Gastroesophageal sphincter (tissue), 4 donors: ENCODE measurements at regions not wholly inside any gene's neighbourhood (a gene's known extent, or its start where the extent isn't known, plus 50 kb on each side); places are given as distances from the start of the nearest gene placed in this dataset.

Experiments used
- ATAC-seq: fragments of 150-250 bp; one replicate; pipeline ENCODE4 v1.9.1; 2016; ENCODE audit warnings: mild to moderate bottlenecking, moderate library complexity
- H3K27ac ChIP-seq, 4 donors: fragments of 200-600 bp; sonication (generic) in 3 of 4; 1 replicate in 3 of 4; 2 replicates in 1 of 4; pipeline ENCODE4 v1.5.1; 2016 to 2019
- H3K27me3 ChIP-seq: fragments of 200-600 bp; sonication (generic); one replicate; pipeline ENCODE4 v1.5.1; 2019
- H3K36me3 ChIP-seq, 2 donors: fragments of 200-600 bp; sonication (generic); one replicate each; pipeline ENCODE4 v1.5.1; 2019; ENCODE audit warnings: control low read depth in 1 of 2
- H3K4me1 ChIP-seq, 3 donors: fragments of 200-600 bp; sonication (generic); 1 replicate in 2 of 3; 2 replicates in 1 of 3; pipeline ENCODE4 v1.5.1; 2016 to 2019; ENCODE audit warnings: control low read depth in 2 of 3
- H3K4me3 ChIP-seq, 2 donors: fragments of 200-600 bp; sonication (generic); one replicate each; pipeline ENCODE4 v1.5.1; 2019; ENCODE audit warnings: mild to moderate bottlenecking in 1 of 2, moderate library complexity in 1 of 2
- H3K9me3 ChIP-seq, 3 donors: fragments of 200-600 bp; sonication (generic); one replicate each; pipeline ENCODE4 v1.5.1; 2017 to 2019; ENCODE audit warnings: control low read depth in 2 of 3
- EP300 ChIP-seq: sonication (generic); formaldehyde crosslinking; IDR thresholded peaks from one replicate; pipeline ENCODE4 v1.6.1; 2017; ENCODE audit warnings: antibody characterized with exemption, mild to moderate bottlenecking
- POLR2A ChIP-seq, 2 donors: fragments of 450-650 bp; IDR thresholded peaks; one replicate each; pipeline ENCODE4 v1.6.1; 2017; ENCODE audit warnings: antibody characterized with exemption in 2 of 2, mild to moderate bottlenecking in 2 of 2, moderate library complexity in 1 of 2
- POLR2AphosphoS5 ChIP-seq: sonication (generic); formaldehyde crosslinking; IDR thresholded peaks from one replicate; pipeline ENCODE4 v1.6.1; 2017; ENCODE audit warnings: antibody characterized with exemption
- WGBS, 2 donors: methylation state at CpG; one replicate each; pipeline ENCODE4 v1.1.5; 2018; ENCODE audit warnings: low coverage in 1 of 2; 5-methylcytosine and 5-hydroxymethylcytosine counted together
- TF ChIP-seq, protein P1 (sequence below), 4 experiments: fragments of 200-600 bp in 2 of 4; fragments of 450-650 bp in 2 of 4; sonication (generic) in 1 of 4; IDR thresholded peaks; one replicate each; pipeline ENCODE4 v1.5.1; 2017 to 2019; ENCODE audit warnings: antibody characterized with exemption in 4 of 4, mild to moderate bottlenecking in 2 of 4, moderate library complexity in 2 of 4

DNA sequence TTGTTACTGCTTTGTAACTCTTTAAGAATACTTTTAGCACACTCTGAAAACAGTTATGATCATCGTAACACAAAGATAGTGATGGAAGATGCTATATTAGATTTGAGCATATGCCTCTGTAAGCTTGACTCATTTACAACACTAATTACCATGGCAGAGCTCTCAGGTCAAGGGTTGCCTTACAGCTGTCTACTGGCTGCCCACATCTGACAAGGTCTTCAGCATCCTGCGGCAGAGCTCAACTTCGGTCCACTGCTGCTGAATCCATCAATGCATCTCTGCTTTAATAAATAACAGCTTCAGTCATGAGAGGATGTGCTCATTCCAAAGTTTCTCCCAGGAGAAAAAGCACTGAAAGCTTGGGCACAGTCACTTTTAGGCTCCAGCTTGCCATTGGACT lies 449.4 kb downstream of the RASEF start:
- H3K4me1 ChIP-seq, result no peaks in the 10 kb centered on the region
- TF ChIP-seq EP300, result no peak
- H3K9me3 ChIP-seq, result no peaks in the 10 kb centered on the region
- no peak overlapping the region for H3K4me3 ChIP-seq
- no peaks in the 10 kb centered on the region for H3K27me3 ChIP-seq
- 80 to 100% methylated on average over 1 to 3 of the region's 3 CpGs for WGBS, 2 donors
- no peak overlapping the region for H3K27ac ChIP-seq
- H3K36me3 ChIP-seq, result no peaks in the 10 kb centered on the region
- ATAC-seq, result no peak

DNA sequence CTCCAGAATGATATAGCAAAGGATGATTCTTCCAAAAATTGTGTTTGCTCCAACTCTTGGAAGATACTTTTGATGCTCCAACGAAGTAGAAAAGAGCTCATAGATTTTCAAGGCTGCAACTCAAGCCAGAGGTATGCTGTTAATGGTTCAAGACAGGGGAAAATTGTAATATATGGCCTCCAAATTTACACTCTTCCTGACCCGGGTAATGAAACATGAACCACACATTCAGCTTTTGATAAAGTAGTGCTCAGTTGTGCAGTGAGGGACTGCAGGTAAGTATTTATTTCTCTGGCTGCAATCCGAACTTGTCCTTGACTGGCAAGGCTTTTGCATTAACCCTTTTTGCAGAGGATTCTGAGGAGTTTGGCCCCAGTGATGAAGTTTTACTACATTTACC lies 446.4 kb downstream of the RASEF start:
- no peak overlapping the region for H3K27ac ChIP-seq
- no peak for ATAC-seq
- 59 to 74% methylated on average over 3 of the region's 3 CpGs for WGBS, 2 donors

DNA sequence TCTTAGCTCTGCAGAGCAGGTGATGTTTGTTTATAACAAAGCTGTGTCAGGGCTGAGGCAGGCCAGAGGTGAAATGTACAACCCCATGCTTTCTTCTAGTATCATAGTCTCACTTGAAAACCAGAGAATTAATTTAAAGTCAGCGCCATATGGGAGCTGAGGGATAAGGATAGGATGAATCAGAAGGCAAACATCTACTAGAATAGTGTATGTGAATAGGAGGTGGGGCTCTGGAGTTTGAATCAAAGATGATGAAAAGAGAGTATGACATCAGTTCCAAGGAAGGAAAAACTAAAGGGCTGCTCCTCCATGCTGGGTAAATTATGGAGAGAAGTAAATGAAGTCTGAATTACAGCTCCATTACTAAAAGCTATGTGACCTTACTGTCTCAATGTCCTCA lies 441.5 kb downstream of the RASEF start:
- Histone ChIP-seq H3K4me3 (no peak overlapping the region), H3K36me3 (no peaks in the 10 kb centered on the region), H3K27ac (no peak overlapping the region), H3K27me3 (no peaks in the 10 kb centered on the region), H3K4me1 (no peaks in the 10 kb centered on the region), H3K9me3 (no peaks in the 10 kb centered on the region)
- 63 to 86% methylated on average over 1 of the region's 1 CpG for WGBS, 2 donors
- TF ChIP-seq, protein P1, sequence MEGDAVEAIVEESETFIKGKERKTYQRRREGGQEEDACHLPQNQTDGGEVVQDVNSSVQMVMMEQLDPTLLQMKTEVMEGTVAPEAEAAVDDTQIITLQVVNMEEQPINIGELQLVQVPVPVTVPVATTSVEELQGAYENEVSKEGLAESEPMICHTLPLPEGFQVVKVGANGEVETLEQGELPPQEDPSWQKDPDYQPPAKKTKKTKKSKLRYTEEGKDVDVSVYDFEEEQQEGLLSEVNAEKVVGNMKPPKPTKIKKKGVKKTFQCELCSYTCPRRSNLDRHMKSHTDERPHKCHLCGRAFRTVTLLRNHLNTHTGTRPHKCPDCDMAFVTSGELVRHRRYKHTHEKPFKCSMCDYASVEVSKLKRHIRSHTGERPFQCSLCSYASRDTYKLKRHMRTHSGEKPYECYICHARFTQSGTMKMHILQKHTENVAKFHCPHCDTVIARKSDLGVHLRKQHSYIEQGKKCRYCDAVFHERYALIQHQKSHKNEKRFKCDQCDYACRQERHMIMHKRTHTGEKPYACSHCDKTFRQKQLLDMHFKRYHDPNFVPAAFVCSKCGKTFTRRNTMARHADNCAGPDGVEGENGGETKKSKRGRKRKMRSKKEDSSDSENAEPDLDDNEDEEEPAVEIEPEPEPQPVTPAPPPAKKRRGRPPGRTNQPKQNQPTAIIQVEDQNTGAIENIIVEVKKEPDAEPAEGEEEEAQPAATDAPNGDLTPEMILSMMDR (IDR thresholded peaks at IDR 0.05), result no peak
- no peak for TF ChIP-seq POLR2A (IDR thresholded peaks at IDR 0.05)
- no peak for TF ChIP-seq POLR2AphosphoS5
- no peak for TF ChIP-seq EP300
- no peak for ATAC-seq

More for the DNA sequence above, 446.4 kb downstream of the RASEF start:
- H3K4me3 ChIP-seq, result no peak overlapping the region
- H3K4me1 ChIP-seq, result no peaks in the 10 kb centered on the region
- no peaks in the 10 kb centered on the region for H3K9me3 ChIP-seq
- TF ChIP-seq, protein P1 (IDR thresholded peaks at IDR 0.05), result no peak
- H3K36me3 ChIP-seq, result no peaks in the 10 kb centered on the region
- H3K27me3 ChIP-seq, result no peaks in the 10 kb centered on the region

DNA sequence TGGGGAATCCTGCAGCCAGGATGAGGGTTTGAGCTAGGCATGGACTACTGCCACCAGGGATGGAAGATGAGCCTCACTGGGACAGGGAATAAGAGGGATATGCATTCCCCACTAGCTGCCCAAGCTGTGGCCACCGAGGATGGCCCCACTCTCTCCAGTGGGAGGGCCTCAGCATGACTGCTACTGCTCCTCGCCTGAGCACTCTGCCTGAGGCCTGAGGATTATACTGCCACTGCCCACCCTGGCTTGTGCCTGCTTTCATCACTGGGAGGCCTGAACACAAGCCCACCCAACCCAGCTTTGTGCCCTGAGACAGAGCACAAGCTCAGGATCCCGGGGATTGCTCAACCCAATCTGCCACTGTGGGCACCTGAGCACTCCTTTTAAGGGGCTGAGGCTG lies 425.6 kb downstream of the RASEF start:
- Histone ChIP-seq H3K27me3 (no peaks in the 10 kb centered on the region), H3K36me3 (no peaks in the 10 kb centered on the region), H3K4me3 (no peak overlapping the region), H3K27ac (no peak overlapping the region), H3K9me3 (peaks cover 0 to 36% (median 0%) of the 10 kb centered on the region in 3 donors), H3K4me1 (no peaks in the 10 kb centered on the region)
- WGBS, 2 donors, result 100% methylated on average over 1 of the region's 3 CpGs; no CpG with 5 or more reads in 1 of the 2 donors
- no peak for ATAC-seq
- TF ChIP-seq EP300 (no peak), POLR2A (IDR thresholded peaks at IDR 0.05) (no peak), POLR2AphosphoS5 (no peak)
- TF ChIP-seq, protein P1 (IDR thresholded peaks at IDR 0.05), result no peak

DNA sequence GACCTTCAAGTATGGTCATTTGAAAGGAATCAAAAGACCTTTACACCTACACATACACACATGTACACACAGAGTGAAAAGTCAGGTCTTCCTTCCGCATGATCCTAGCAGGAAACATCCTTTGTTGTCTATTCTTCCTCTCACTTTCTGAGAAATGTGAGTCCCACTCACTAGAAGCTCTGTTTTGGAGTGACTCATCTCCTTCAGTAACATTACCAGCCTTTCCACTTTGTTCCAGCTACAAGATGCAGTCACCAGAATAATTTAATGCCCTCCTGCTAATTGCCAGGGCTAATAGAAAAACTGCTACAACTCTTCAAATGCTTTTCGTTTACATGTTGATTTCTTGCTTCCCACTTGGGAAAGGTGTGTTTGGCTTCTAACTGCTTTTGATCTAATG lies 417.3 kb downstream of the RASEF start:
- Histone ChIP-seq H3K27me3 (no peaks in the 10 kb centered on the region), H3K27ac (no peak overlapping the region), H3K4me3 (no peak overlapping the region), H3K4me1 (no peaks in the 10 kb centered on the region), H3K36me3 (no peaks in the 10 kb centered on the region), H3K9me3 (peaks cover 0 to 15% (median 0%) of the 10 kb centered on the region in 3 donors)
- TF ChIP-seq POLR2A (IDR thresholded peaks at IDR 0.05) (no peak), POLR2AphosphoS5 (no peak), EP300 (no peak)
- TF ChIP-seq, protein P1 (IDR thresholded peaks at IDR 0.05), result no peak
- 66 to 71% methylated on average over 2 of the region's 2 CpGs for WGBS, 2 donors
- ATAC-seq, result no peak
